GM12878 (cell line): ENCODE measurements at regions not wholly inside any gene's neighbourhood (a gene's known extent, or its start where the extent isn't known, plus 50 kb on each side); places are given as distances from the start of the nearest gene placed in this dataset.

Experiments
- ATAC-seq: fragments of 200-7000 bp; cut with Tn5 transposase; 3 replicates; pipeline ENCODE4 v1.9.1; 2020; ENCODE audit warnings: mild to moderate bottlenecking, moderate library complexity
- BruUV-seq: library from RNA; stranded (reverse); fragments of 400-500 nt; replicated peaks from 2 replicates; lab custom pipeline; 2021; lab: Mats Ljungman, UMichigan
- CTCF ChIA-PET: fragments of 300-600 bp; sonication (Branson Sonifier 250); formaldehyde crosslinking; extraction: SDS; loops from one replicate; lab custom pipeline; 2021; ENCODE audit warnings: inconsistent platforms; lab: Yijun Ruan, JAX
- POLR2A ChIA-PET: fragments of 350-600 bp; formaldehyde crosslinking; extraction: SDS; loops from one replicate; lab custom pipeline; 2021; ENCODE audit warnings: inconsistent platforms; lab: Charles Lee
- RAD21 ChIA-PET: fragments of 300-600 bp; sonication (Branson Sonifier 250); formaldehyde crosslinking; loops from one replicate; lab custom pipeline; 2023; ENCODE audit warnings: antibody characterized with exemption; ENCODE audit not compliant: unreplicated experiment; lab: Charles Lee
- SMC1A ChIA-PET: fragments of 300-600 bp; sonication (Branson Sonifier 250); formaldehyde crosslinking; loops from one replicate; lab custom pipeline; 2023; ENCODE audit not compliant: unreplicated experiment, uncharacterized antibody; lab: Charles Lee
- DNase-seq: peaks from one replicate; pipeline ENCODE4 v3.0.0-alpha.2; 2011; ENCODE audit warnings: low read depth, low spot score
- FAIRE-seq: peaks from 3 replicates; lab custom pipeline; 2011; peaks lifted over from hg19 to GRCh38; lab: Jason Lieb, UNC
- H2AFZ ChIP-seq: 2 replicates; pipeline ENCODE4 v1.6.0; 2011; ENCODE audit warnings: low read depth, low read length, control low read depth; ENCODE audit not compliant: control insufficient read depth
- H3K27ac ChIP-seq: 2 replicates; pipeline ENCODE4 v1.5.1; 2011; ENCODE audit warnings: control low read depth; ENCODE audit not compliant: control insufficient read depth, insufficient read depth
- H3K27me3 ChIP-seq, 2 experiments: replicated peaks in 1 of 2; 2 replicates each; pipeline versions ENCODE4 v1.6.0 to v1.6.1; 2011; ENCODE audit warnings: low read length in 1 of 2; ENCODE audit not compliant: control insufficient read depth in 2 of 2, insufficient read depth in 2 of 2
- H3K36me3 ChIP-seq, 2 experiments: 2 replicates each; pipeline ENCODE4 v1.5.1; 2011; ENCODE audit warnings: low read length in 1 of 2; ENCODE audit not compliant: control insufficient read depth in 2 of 2, insufficient read depth in 2 of 2
- H3K4me1 ChIP-seq: 2 replicates; pipeline ENCODE4 v1.6.1; 2011; ENCODE audit warnings: mild to moderate bottlenecking, low read length, moderate library complexity, mixed read lengths; ENCODE audit not compliant: control insufficient read depth, insufficient read depth
- H3K4me2 ChIP-seq: 2 replicates; pipeline ENCODE4 v1.6.0; 2011; ENCODE audit warnings: control low read depth; ENCODE audit not compliant: control insufficient read depth, insufficient read depth
- H3K4me3 ChIP-seq: fragments of 200-600 bp; sonication (generic); 2 replicates; pipeline ENCODE4 v1.5.1; 2016
- H3K79me2 ChIP-seq: 2 replicates; pipeline ENCODE4 v1.6.0; 2011; ENCODE audit warnings: low read length; ENCODE audit not compliant: control insufficient read depth, insufficient read depth
- H3K9ac ChIP-seq: 2 replicates; pipeline ENCODE4 v1.8.0; 2011; ENCODE audit warnings: low read length, control low read depth, mixed read lengths; ENCODE audit not compliant: control insufficient read depth, insufficient read depth
- H3K9me3 ChIP-seq: replicated peaks from 3 replicates; pipeline ENCODE4 v1.5.1; 2011; ENCODE audit warnings: mild to moderate bottlenecking, low read length; ENCODE audit not compliant: control insufficient read depth, insufficient read depth
- H4K20me1 ChIP-seq: 2 replicates; pipeline ENCODE4 v1.6.0; 2011; ENCODE audit not compliant: control insufficient read depth, insufficient read depth
- BHLHE40 ChIP-seq, 2 experiments: fragments of 450-650 bp in 1 of 2; IDR thresholded peaks; 2 replicates each; pipeline ENCODE4 v1.6.1; 2011 to 2017; ENCODE audit warnings: low read depth in 2 of 2, borderline replicate concordance in 1 of 2, improper control_type of control experiment in 1 of 2, low read length in 1 of 2, mild to moderate bottlenecking in 1 of 2
- BRCA1 ChIP-seq: IDR thresholded peaks from 2 replicates; pipeline ENCODE4 v1.6.1; 2011; ENCODE audit warnings: low read depth, low read length, improper control_type of control experiment
- CBX3 ChIP-seq: fragments of 200-600 bp; sonication (generic); IDR thresholded peaks from 2 replicates; pipeline ENCODE4 v1.6.1; 2016; ENCODE audit warnings: low read depth, borderline replicate concordance
- ESRRA ChIP-seq: IDR thresholded peaks from 2 replicates; pipeline ENCODE4 v1.6.1; 2012; ENCODE audit warnings: mild to moderate bottlenecking, low read length, improper control_type of control experiment
- EZH2 ChIP-seq: IDR thresholded peaks from 2 replicates; pipeline ENCODE4 v1.6.1; 2012; ENCODE audit warnings: low read depth, mild to moderate bottlenecking, control low read depth, inconsistent platforms, low read length, borderline replicate concordance; ENCODE audit not compliant: control insufficient read depth
- FOS ChIP-seq: IDR thresholded peaks from 3 replicates; pipeline ENCODE4 v1.6.1; 2011; ENCODE audit warnings: borderline replicate concordance; ENCODE audit not compliant: insufficient read length; ENCODE audit errors: extremely low read depth
- GABPA ChIP-seq: IDR thresholded peaks from 2 replicates; pipeline ENCODE4 v1.6.1; 2014; ENCODE audit warnings: antibody characterized with exemption, low read depth, mild to moderate bottlenecking, inconsistent platforms
- HSF1 ChIP-seq: fragments of 150-350 bp; IDR thresholded peaks from 2 replicates; pipeline ENCODE4 v1.6.1; 2014; ENCODE audit warnings: mild to moderate bottlenecking, low read depth, low read length
- KAT2A ChIP-seq: conservative IDR thresholded peaks from 2 replicates; pipeline ENCODE4 v1.6.1; 2011; ENCODE audit warnings: low read depth, low read length; ENCODE audit not compliant: control insufficient read depth
- MYC ChIP-seq: IDR thresholded peaks from 2 replicates; pipeline ENCODE4 v1.6.1; 2011; ENCODE audit warnings: mild to moderate bottlenecking, low read length, moderate library complexity, inconsistent platforms; ENCODE audit not compliant: insufficient read depth, insufficient replicate concordance, insufficient read length, severe bottlenecking
- RAD51 ChIP-seq: fragments of 450-650 bp; IDR thresholded peaks from 2 replicates; pipeline ENCODE4 v1.6.1; 2016; ENCODE audit warnings: moderate library complexity, mild to moderate bottlenecking, inconsistent platforms
- RFX5 ChIP-seq: IDR thresholded peaks from 2 replicates; pipeline ENCODE4 v1.6.1; 2011; ENCODE audit warnings: low read depth, low read length, improper control_type of control experiment
- SRF ChIP-seq, 2 experiments: IDR thresholded peaks; 2 replicates each; pipeline ENCODE4 v1.6.1; 2011; ENCODE audit warnings: low read depth in 2 of 2, low read length in 2 of 2, mild to moderate bottlenecking in 1 of 2, moderate library complexity in 1 of 2
- TCF12 ChIP-seq: IDR thresholded peaks from 2 replicates; pipeline ENCODE4 v1.6.1; 2011; ENCODE audit warnings: low read depth, mild to moderate bottlenecking, low read length
- USF2 ChIP-seq: IDR thresholded peaks from 2 replicates; pipeline ENCODE4 v1.6.1; 2011; ENCODE audit warnings: low read depth, low read length, improper control_type of control experiment, borderline replicate concordance
- WRNIP1 ChIP-seq: IDR thresholded peaks from 2 replicates; pipeline ENCODE4 v1.6.1; 2011; ENCODE audit warnings: low read depth, low read length, improper control_type of control experiment, borderline replicate concordance
- WGBS: methylation state at CpG from one replicate; pipeline ENCODE4 v1.1.6; 2016; ENCODE audit warnings: low lambda C conversion rate; ENCODE audit not compliant: insufficient replicate concordance, insufficient coverage; ENCODE audit errors: missing lambda C conversion rate; 5-methylcytosine and 5-hydroxymethylcytosine counted together
- in situ Hi-C: fragments of 300-500 bp; cut with MboI; formaldehyde crosslinking; loops from 9 replicates; pipeline ENCODE4 v1.14.3; 2018; ENCODE audit warnings: mixed read lengths
- intact Hi-C: fragments of 100-400 bp; cut with micrococcal nuclease; formaldehyde crosslinking; loops from one replicate; pipeline ENCODE4 v1.14.2; 2022; ENCODE audit not compliant: unreplicated experiment

DNA sequence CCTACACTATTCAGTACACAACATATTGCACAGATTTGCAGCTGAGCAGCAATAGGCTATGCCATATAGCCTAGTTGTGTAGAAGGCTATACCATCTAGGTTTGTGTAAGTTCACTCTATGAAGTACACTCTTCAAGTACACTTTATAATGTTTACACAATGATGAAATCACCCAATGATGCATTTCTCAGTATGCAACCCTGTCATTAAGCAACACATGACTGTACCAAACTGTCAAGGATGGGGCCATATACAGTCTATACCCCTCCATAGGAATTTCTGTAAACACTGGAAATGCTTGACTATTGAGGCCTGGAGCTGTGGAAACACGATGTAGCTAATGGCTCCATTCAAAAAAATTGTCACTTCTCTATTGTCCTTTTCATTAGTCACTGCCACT lies 535.4 kb downstream of the EPM2A start:
- ChIA-PET RAD21 (no interaction called here), CTCF (interaction anchor here (1.1 kb wide), 1 partner anchor 13 kb away, joined by 4 read pairs; no protein-coding TSS in a partner anchor)

More for the DNA sequence above, 535.4 kb downstream of the EPM2A start:
- no peak overlapping the region for H3K4me2 ChIP-seq
- ATAC-seq (no peak), DNase-seq (no peak), FAIRE-seq (no peak)
- no peak overlapping the region for H3K27ac ChIP-seq
- H2AFZ ChIP-seq, result no peak overlapping the region
- no TSS peak for BruUV-seq
- no peaks in the 10 kb centered on the region for H3K9me3 ChIP-seq
- no peak overlapping the region for H3K9ac ChIP-seq
- TF ChIP-seq BRCA1, result no peak
- TF ChIP-seq KAT2A, result no peak
- no peak for TF ChIP-seq RAD51
- no peak for TF ChIP-seq SRF (IDR thresholded peaks at IDR 0.05; ENCODE audit: low read depth in 2 of 2, low read length in 2 of 2)
- no peak for TF ChIP-seq EZH2
- no peak for TF ChIP-seq USF2
- no peak for TF ChIP-seq HSF1
- no peak for TF ChIP-seq MYC
- TF ChIP-seq ESRRA, result no peak
- no peak for TF ChIP-seq FOS
- no peak for TF ChIP-seq GABPA
- no peak for TF ChIP-seq TCF12
- TF ChIP-seq CBX3, result no peak
- TF ChIP-seq BHLHE40 (IDR thresholded peaks at IDR 0.05; ENCODE audit: borderline replicate concordance in 1 of 2, low read depth in 2 of 2, low read length in 1 of 2), result no peak
- no peak for TF ChIP-seq WRNIP1
- no peak for TF ChIP-seq RFX5
- H4K20me1 ChIP-seq, result no peaks in the 10 kb centered on the region
- H3K4me3 ChIP-seq, result no peak overlapping the region
- WGBS, result 0% methylated on average over 1 of the region's 1 CpG
- in situ Hi-C loops, result no loop called here
- H3K4me1 ChIP-seq, result no peaks in the 10 kb centered on the region
- intact Hi-C loops, result no loop called here
- no peaks in the 10 kb centered on the region for H3K79me2 ChIP-seq
- no peaks in the 10 kb centered on the region for H3K36me3 ChIP-seq
- SMC1A ChIA-PET, result interaction anchor here (0.6 kb wide), 1 partner anchor 12 kb away, joined by 3 read pairs; no protein-coding TSS in a partner anchor
- H3K27me3 ChIP-seq, result no peaks in the 10 kb centered on the region
- POLR2A ChIA-PET, result no interaction called here
